Stomach (tissue), 8 donors: ENCODE measurements at regions not wholly inside any gene's neighbourhood (a gene's known extent, or its start where the extent isn't known, plus 50 kb on each side); places are given as distances from the start of the nearest gene placed in this dataset.

ENCODE experiments used
- DNase-seq, 2 donors: peaks; one replicate each; pipeline versions ENCODE4 v3.0.0 to v3.0.0-alpha.2; 2013 to 2019
- H3K27ac ChIP-seq, 5 donors: fragments of 200-600 bp in 4 of 5; sonication (generic) in 4 of 5; one replicate each; pipeline ENCODE4 v1.5.1; 2013 to 2019; ENCODE audit warnings: mild to moderate bottlenecking in 1 of 5, moderate library complexity in 1 of 5
- H3K27me3 ChIP-seq, 3 donors: fragments of 200-600 bp; sonication (generic); one replicate each; pipeline ENCODE4 v1.5.1; 2017 to 2019; ENCODE audit warnings: mixed run types in 1 of 3
- H3K36me3 ChIP-seq, 4 donors: fragments of 200-600 bp; sonication (generic); 1 replicate in 3 of 4; 2 replicates in 1 of 4; pipeline ENCODE4 v1.5.1; 2016 to 2019
- H3K4me1 ChIP-seq, 4 donors: fragments of 200-600 bp; sonication (generic); one replicate each; pipeline ENCODE4 v1.5.1; 2016 to 2019
- H3K4me3 ChIP-seq, 4 donors: fragments of 200-600 bp; sonication (generic) in 3 of 4; one replicate each; pipeline ENCODE4 v1.5.1; 2016 to 2019; ENCODE audit warnings: mild to moderate bottlenecking in 1 of 4
- H3K9me3 ChIP-seq, 4 donors: fragments of 200-600 bp; sonication (generic); one replicate each; pipeline ENCODE4 v1.5.1; 2016 to 2019
- CTCF ChIP-seq, 7 experiments: fragments of 450-650 bp in 4 of 7; fragments of 200-600 bp in 3 of 7; sonication (generic) in 3 of 7; IDR thresholded peaks; one replicate each; pipeline ENCODE4 v1.5.1; 2016 to 2019; ENCODE audit warnings: antibody characterized with exemption in 7 of 7, control low read depth in 2 of 7, mild to moderate bottlenecking in 1 of 7
- EP300 ChIP-seq: sonication (generic); formaldehyde crosslinking; IDR thresholded peaks from one replicate; pipeline ENCODE4 v1.6.1; 2017; ENCODE audit warnings: antibody characterized with exemption
- POLR2A ChIP-seq, 4 donors: fragments of 450-650 bp; IDR thresholded peaks; one replicate each; pipeline ENCODE4 v1.6.1; 2016; ENCODE audit warnings: antibody characterized with exemption in 4 of 4, control low read depth in 2 of 4, mild to moderate bottlenecking in 1 of 4, moderate library complexity in 1 of 4
- POLR2AphosphoS5 ChIP-seq, 3 donors: sonication (generic); formaldehyde crosslinking; IDR thresholded peaks; one replicate each; pipeline ENCODE4 v1.6.1; 2016; ENCODE audit warnings: antibody characterized with exemption in 3 of 3
- WGBS, 5 donors: extraction: QIAGEN DNeasy Blood & Tissue Kit in 3 of 5; methylation state at CpG; one replicate each; pipeline versions ENCODE4 v1.1.5 to v1.1.7; 2013 to 2018; 5-methylcytosine and 5-hydroxymethylcytosine counted together
- intact Hi-C: fragments of 100-400 bp; cut with DNase I; formaldehyde crosslinking; loops from one replicate; pipeline ENCODE4 v1.15.1; 2023; ENCODE audit warnings: low total_unique reads
- donor health status: healthy with polysubstance abuse.
- donor health status: Bipolar disorder and iron deficiency.
- donor health status: healthy.

DNA sequence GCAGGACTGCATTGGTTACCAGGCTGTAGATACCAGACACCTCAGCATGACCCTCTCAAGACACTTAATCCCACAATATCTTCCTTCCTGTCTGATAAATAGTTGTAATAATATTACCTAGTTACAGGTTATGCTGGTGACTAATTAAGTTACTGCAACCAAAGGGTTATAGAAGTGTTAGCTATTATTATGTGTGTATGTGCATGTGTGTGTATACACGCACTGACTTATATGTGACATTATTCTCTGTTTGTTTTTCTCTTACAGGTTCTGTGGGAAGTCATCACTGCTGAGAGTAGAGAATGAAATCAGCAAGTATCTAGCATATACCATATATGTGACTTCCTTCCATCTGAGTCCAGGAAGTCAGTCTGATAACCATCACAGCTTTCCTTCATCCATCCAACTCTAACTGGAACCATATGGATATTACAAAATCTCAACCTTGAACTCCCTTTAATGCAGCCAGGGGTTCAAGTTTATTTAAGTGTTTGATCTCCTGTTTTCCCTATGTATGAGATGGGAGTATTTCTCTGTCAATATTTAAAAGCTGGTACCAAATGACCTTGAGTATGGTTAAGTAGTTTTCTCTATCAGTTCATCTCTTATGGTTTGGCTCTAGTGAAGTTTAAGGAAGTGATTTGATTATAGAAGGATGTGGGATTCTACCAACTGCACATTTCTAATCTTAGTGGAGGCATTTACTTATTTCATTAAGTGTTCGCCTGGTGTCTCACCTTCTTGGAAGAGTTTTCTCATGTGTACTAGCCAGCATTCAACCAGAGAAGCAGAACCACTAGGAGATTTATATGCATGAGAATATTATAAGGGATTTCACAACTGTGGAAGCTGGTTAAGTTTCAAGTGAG is 313.2 kb downstream of the HIVEP2 start:
- WGBS, 5 donors: 62 to 75% (median 67%) methylated on average over 2 of the region's 2 CpGs
- no peak for TF ChIP-seq EP300
- no peak for TF ChIP-seq POLR2A (IDR thresholded peaks at IDR 0.05)
- TF ChIP-seq CTCF (IDR thresholded peaks at IDR 0.05): no peak
- TF ChIP-seq POLR2AphosphoS5 (IDR thresholded peaks at IDR 0.05): no peak

DNA sequence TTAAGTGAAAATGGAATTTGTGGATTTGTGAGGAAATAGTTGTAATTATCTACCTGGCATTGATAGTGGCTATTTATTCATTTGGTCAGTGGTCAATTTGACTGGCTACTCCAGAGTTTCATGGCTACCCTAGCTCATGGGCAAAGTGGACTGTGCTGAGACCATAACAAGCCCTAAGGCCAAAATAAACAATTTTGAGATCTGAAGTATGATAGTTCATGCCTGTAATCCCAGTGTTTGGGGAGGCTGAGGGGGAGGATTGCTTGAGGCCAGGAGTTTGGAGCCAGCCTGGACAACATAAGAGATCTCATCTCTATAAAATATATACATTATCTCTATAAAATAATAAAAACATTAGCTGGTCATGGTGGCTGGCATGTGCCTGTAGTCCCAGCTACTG is 311.7 kb downstream of the HIVEP2 start:
- Histone ChIP-seq H3K27me3 (no peaks in the 10 kb centered on the region), H3K4me3 (no peak overlapping the region), H3K36me3 (no peaks in the 10 kb centered on the region), H3K9me3 (no peaks in the 10 kb centered on the region), H3K27ac (no peak overlapping the region), H3K4me1 (no peaks in the 10 kb centered on the region)
- DNase-seq: no peak
- no peak for TF ChIP-seq POLR2A (IDR thresholded peaks at IDR 0.05)
- no peak for TF ChIP-seq CTCF (IDR thresholded peaks at IDR 0.05)
- TF ChIP-seq EP300: no peak
- no peak for TF ChIP-seq POLR2AphosphoS5 (IDR thresholded peaks at IDR 0.05)
- intact Hi-C loops: no loop called here

More for the DNA sequence above, 313.2 kb downstream of the HIVEP2 start:
- Histone ChIP-seq H3K27ac (no peak overlapping the region), H3K4me1 (no peaks in the 10 kb centered on the region), H3K36me3 (no peaks in the 10 kb centered on the region), H3K4me3 (no peak overlapping the region), H3K9me3 (no peaks in the 10 kb centered on the region), H3K27me3 (no peaks in the 10 kb centered on the region)
- DNase-seq: no peak
- intact Hi-C loops: no loop called here

DNA sequence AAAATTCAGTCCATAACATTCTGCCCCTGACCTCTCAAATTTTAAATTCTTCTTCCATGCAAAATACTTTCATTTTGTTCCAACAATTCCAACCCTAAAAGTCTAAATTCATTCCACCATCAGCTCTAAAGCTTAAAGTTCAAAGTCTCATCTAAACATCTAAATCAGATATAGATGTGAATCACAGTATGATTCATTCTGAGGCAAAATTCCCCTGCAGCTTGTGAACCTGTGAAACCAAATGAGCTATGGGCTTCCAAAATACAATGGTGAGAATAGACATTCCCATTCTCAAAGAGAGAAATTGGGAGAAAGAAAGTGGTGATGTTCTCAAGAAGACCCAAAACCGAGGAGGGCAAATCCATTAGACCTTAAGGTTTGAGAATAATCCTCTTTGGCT is 309.8 kb downstream of the HIVEP2 start:
- intact Hi-C loops: no loop called here
- Histone ChIP-seq H3K36me3 (no peaks in the 10 kb centered on the region), H3K27ac (no peak overlapping the region), H3K9me3 (no peaks in the 10 kb centered on the region), H3K4me3 (no peak overlapping the region), H3K4me1 (no peaks in the 10 kb centered on the region), H3K27me3 (no peaks in the 10 kb centered on the region)
- TF ChIP-seq POLR2AphosphoS5 (IDR thresholded peaks at IDR 0.05) (no peak), EP300 (no peak), CTCF (IDR thresholded peaks at IDR 0.05) (no peak), POLR2A (IDR thresholded peaks at IDR 0.05) (no peak)
- no peak for DNase-seq
- 80 to 100% (median 93%) methylated on average over 1 of the region's 1 CpG for WGBS, 5 donors

GRCh38 chr6:142637624-142638351 is 307.2 kb downstream of the HIVEP2 start:
- Histone ChIP-seq H3K4me1 (no peaks in the 10 kb centered on the region), H3K9me3 (no peaks in the 10 kb centered on the region), H3K27ac (no peak overlapping the region), H3K27me3 (no peaks in the 10 kb centered on the region), H3K36me3 (no peaks in the 10 kb centered on the region), H3K4me3 (no peak overlapping the region)
- no peak for DNase-seq
- TF ChIP-seq EP300 (no peak), POLR2A (IDR thresholded peaks at IDR 0.05) (no peak), CTCF (IDR thresholded peaks at IDR 0.05) (no peak), POLR2AphosphoS5 (IDR thresholded peaks at IDR 0.05) (no peak)
- intact Hi-C loops: no loop called here
- 80 to 84% (median 81%) methylated on average over 10 of the region's 10 CpGs for WGBS, 5 donors
